HG03108 (cell line): ENCODE measurements at regions not wholly inside any gene's neighbourhood (a gene's known extent, or its start where the extent isn't known, plus 50 kb on each side); places are given as distances from the start of the nearest gene placed in this dataset.

Experiments used
- ATAC-seq: cut with Tn5 transposase; IDR thresholded peaks from one replicate; pipeline ENCODE4 v1.9.1; 2021; ENCODE audit warnings: moderate library complexity; ENCODE audit not compliant: unreplicated experiment

GRCh38 chr9:82570226-82570625, 492.7 kb downstream of the RASEF start:
- no peak for ATAC-seq

GRCh38 chr9:82571540-82571939, 491.4 kb downstream of the RASEF start:
- ATAC-seq, result no peak

DNA sequence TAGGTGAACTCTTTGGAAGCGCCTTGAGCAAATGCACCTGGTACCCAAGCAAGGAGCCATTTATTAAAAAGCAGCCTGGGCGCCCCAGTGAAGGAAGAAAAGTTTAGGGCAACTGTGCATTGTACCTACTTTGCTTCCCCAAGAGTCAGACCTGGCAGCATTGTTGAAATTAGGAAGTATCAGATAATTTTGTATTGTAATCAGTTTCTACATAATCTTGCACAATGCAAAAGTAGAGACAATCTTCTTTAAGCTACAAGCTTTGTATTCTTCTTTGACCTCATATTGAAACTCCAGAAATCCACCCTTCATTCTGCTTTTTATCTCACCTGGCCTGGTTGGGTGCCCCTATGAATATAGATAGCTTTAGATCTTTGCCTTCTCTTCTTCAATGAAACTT, 490.8 kb downstream of the RASEF start:
- ATAC-seq, result no peak

DNA sequence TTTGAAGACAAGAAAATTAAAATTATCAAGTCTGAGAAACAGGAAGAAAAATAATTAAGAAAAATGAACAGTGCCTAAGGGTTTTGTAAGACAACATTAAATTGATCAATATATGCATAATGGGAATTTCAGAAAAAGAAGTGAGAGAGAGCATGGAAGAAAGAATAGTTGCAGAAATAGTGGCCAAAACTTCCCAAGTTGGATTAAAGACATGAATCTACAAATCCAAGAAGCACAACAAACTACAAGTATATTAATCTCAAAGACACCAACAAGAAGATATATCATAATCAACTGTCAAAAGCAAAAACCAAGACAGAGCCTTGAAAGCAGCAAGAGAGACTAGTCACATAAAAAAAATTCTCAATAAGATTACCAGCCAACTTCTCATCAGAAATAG, 488.0 kb downstream of the RASEF start:
- no peak for ATAC-seq

DNA sequence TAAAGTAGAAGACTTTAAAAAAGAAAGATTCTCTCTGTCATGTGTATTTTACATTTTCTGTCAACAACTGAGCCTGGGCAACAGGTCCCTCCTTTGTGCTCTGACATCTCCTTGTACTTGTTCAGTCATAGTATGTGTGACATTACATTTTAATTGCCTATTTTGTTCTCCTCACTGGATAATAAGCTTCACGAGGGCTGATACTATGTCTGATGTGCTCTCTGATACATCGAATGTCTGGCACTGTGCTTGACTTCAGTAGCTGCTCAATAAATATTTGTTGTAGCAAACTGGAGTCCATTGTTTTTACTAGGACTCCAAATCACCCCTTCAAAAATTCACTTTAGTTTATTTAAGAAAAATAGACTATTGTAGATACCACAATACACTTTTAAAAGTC, 482.0 kb downstream of the RASEF start:
- no peak for ATAC-seq

DNA sequence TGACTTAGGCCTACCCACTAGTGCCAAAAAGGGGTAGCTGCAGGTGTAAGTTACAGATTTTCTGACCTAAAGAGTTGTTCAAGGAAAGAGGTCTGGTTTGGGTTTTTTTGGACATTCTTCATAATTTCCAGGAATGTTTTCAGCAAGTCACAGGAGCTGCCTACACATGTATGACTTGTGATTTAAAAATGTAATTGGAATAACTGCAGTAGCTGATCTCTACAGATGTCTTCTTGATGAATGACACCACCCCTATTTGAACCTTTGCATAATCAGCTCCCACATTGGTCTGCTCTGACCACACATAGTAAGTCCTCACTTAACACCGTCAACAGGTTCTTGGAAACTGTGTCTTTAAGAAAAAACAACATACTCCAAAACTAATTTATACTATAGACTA, 481.4 kb downstream of the RASEF start:
- ATAC-seq, result no peak

GRCh38 chr9:82581935-82582334, 481.0 kb downstream of the RASEF start:
- no peak for ATAC-seq

DNA sequence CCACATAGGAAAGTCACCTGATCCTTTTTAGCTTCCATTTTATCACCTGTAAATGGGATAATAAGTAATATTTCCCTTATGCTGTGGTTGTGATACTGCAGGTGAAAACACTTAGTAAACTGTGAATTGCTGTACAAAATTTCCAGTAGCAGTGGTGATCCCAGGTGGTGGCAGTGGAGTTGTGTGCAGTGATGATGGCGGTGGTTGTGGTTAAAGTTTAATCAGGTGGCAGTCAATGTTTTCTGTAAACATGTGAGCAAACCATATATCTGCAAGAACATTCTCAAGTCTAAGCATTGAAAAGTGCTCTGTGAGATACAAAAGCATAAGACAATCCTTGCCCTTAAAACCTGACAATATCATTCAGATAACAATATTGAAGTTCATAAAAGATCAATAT, 480.2 kb downstream of the RASEF start:
- no peak for ATAC-seq

DNA sequence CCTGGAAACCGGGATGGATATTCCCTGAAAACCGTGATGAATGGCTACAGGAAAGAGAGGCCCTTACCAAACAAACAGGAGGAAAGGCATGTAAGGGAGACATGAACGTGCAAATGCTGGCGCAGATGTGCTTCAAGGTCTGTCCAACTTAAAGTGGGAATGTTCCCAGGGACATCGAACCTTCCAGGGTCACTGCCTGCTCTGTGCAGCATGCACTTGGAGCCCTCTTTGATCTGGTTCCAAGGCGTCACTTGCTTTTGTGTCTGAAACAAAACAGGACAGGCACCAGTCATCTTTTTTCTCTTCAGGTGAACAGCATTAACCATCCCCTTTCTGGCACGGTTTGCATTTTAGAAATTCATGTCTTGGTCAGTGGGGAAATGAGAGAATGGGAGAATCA, 479.4 kb downstream of the RASEF start:
- ATAC-seq, result no peak

DNA sequence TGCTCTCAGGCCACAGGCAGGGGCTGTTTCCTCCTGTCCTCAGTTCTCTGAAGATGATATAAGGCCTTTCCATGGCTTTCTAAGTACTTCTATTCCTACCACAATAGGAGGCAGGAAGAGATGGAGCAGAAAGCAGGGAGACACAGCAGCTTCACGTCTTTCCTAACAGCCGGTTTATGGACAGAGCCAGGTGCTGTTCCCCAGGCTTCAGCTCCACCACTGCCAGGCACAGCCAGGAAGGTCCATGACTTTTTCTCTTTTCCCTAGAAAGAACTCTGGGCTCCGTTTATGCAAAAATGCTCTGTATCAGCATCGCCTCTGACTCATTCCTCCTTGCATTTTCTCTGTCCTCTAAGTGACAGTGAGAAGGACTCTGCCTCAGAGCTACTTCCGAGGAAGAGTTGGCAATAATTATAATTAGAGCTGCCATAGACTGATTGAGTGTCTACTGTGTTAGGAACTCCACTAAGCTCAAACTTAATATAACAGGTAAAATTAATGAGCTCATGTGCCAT, 478.5 kb downstream of the RASEF start:
- ATAC-seq, result no peak

- no peak for ATAC-seq
Measured at GRCh38 chr9:82586918-82587356, 476.0 kb downstream of the RASEF start.

DNA sequence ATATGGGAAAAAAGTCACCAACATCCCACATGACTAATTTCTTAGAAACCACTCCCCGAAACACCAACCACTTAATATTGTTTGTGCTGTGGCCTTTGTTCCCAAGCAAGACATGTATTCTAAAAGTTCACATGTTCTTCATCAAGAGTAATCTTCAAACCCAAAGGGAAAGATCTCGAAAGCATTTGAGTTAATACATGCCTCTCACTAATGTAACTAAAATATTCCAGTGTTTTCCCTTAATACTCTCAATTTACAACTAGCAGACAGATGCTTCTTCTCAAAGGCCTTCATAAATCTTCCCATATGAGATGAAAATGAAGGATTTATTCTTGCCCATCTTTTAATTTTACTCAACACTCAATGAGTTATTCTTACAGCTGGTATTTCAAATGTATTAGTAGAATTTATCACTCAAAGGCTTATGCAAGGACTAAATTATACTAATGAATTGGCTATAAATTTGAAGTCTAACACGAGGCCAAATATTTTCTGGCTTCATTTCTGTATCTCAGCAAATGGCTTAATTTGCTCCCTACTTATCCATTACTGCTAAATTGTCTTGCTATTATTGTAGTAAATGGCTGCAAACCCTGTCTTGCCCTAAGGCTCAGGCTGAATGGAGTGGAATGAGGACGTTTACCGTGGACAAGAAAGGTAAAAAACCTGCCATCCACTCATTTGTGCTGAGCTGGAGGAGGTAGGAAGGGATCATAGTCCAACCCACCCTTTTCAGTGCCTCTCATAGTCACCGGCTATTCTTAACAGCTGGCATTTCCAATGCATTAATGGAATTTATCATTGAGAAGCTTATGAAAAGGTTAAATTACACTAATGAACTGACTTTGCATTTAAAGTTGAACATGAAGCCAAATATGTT, 474.4 kb downstream of the RASEF start:
- ATAC-seq, result no peak

GRCh38 chr9:82590845-82591244, 472.1 kb downstream of the RASEF start:
- ATAC-seq, result no peak

DNA sequence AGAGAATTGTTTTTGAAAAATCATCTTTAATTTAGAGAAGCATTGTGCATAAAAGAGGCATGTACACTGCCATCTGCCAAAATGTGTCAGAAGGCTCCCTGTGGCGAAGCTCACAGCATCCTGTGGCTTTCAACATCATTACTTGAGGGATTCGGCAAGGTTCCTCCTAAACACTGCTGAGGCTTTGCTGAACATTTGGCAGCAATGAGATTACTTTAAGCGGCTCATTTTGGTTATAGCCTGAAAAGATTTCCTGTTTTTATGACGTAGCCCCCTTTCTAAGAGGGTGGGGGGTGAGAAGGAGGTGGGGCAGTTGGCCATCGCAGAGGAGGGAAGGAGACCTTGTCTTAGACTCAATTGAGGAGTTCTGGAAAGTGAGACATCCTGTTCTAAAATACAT, 469.4 kb downstream of the RASEF start:
- ATAC-seq, result no peak

DNA sequence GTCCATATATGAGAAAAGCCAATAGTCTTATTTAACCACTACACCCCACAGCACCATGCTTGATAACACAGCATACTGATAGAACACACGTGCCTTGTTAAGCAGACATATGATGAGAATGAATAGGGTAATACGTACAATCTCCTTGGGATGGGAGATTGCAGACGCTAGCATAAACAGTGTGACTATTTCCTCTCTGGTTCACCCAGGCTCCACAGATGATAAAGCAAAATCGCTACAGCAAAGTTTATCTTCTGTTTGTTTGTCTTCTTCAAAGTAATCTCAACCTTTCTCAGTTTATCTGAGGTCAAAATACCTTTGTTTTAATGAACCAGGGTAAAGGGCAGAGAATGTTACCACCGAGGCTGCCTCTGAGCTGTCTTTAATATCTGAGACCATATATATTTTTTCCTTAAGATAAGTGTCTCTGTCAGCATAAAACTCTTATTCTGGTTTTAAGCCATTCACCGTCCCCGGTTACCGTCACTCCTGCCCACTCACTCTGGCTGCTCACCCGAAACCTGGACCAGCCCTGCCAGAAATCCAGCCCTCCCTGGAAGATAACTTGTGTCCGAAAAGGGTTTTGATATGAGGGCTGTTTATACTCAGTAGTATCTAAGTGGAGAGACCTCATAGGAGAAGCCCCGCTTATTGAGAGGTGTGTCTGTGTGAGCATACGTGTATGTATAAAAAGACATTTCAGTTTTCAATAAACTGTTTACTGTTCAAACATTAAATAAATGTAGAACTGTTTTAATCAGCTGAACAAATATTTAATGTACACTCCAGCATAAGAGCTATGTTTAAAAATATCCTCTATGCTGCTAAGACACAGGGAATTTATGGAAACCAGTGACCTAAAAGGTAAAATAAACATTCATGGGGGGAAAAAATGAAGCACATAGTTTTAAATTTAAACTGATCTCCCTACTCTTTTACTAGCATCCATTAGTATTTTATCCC, 465.4 kb downstream of the RASEF start:
- ATAC-seq, result no peak

DNA sequence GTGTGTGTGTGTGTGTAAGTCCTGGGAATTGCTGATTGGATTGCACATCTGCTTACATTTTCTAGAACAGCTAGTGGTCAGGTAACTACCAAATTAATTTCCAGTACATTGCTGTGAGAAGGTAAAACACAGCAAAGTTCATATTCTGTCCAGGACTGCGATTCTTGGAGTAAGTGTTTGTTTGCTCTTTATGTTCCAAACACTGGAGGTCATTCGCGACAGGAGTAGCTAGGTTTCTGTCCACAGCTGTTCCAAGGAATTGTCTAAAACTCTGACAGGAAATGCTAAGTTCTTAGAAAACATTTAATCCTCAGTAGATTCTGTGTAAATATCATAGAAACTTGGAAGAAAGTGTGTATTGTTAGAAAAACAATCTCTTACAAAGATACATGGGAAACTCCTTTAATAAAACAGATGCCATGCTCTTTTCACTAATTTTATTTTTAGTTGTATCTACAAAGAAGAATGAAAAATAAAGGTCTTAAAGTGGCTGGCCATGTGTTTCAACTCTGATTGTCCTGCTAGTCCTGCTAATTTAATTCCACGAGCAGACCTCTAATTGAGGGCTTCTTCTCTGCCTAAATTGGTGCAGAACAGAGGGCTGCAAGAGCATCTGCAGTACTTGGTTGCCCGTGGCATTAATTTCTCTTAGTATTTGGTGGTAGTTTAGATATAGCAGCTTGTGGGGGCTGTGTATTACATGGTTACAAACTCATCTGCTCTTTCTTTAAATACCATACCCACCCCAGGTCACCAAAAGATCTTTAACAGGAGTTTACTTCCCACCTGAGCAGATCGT, 464.5 kb downstream of the RASEF start:
- no peak for ATAC-seq

DNA sequence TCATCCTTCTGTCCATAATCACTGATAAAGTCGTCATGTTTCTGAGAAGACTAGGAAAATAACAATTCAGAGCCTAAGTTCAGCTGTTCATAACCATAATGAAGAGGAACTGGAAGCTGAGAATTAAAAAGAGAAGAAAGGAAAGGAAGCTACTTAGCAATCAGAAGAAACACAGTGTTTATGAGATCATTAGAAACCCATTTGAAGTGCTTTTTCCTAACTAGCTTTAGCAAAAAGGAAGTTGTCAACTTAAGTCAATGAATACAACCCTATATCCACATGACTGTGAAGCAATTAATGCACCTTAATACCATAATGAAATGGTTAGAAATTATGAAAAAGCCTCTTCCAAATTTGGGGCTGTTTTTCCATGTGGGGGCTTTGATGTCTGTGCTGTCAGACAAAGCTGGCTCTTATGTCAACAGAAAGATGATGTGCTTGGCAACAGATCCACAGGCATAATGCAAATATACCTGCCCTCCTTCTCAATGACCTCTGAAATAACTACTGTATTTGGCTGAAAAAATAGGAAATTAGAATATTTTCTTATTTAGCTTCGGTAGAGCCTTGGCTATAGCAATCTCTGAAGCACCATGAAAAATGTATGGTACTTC, 463.5 kb downstream of the RASEF start:
- no peak for ATAC-seq

DNA sequence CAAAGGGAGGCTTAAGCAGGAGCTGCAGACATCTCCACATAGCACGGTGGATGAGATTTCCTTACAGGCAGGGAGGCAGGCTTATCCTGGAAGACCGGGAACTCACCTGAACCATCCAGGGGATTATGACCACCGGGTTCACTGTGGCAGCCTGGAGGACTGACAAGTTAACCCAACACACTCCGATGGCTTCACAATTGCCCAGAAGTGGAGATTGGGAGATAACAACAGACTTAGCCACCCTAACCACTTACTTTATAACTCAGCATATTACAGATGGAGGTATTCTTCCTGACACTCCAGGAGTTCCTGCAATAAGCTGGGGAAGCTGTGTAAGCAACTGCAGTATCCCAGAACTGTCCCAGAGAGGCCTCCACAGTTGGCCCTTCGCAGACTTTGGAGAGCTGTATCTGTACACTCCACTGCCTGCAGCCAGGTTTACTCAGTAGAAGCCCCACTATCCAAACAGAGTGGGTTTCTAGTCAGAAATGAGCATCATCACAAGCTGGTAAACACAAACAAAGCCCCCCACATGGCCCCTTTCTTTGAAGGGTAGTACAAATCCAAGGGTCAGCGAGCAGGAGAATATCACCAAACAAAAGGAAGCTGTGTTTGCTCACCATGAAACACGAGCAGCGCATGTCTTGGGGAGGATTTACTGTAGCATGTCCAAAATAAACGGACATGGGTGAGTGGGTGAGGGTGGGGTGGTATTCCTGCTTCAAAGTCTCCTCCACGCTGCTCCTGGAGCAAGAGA, 462.2 kb downstream of the RASEF start:
- no peak for ATAC-seq

DNA sequence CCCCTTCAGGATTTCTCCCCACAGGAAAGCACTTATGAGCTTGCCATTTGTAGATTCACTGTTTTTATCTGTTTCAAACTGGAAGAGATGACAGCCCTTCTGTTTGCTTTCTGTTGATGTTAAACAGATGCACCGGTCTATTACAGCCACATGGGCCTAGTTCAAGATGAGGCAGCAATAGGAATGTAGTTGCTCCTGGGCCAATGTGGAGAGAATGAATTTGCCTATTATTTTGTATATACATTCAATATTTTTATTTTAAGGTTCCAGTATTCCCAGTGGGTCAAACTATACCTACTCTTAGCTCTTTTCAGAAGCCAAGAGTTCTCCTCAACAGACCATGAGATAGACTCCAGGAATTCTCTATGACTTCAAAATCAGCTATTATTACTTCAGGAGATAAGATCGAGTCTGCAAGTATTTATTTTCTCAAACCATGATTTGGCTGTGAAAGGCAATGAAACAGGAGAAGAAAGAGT, 461.6 kb downstream of the RASEF start:
- ATAC-seq, result no peak
